Neural cell (in vitro differentiated cells): ENCODE measurements at regions not wholly inside any gene's neighbourhood (a gene's known extent, or its start where the extent isn't known, plus 50 kb on each side); places are given as distances from the start of the nearest gene placed in this dataset.

Experiments
- H2AFZ ChIP-seq: fragments of 200-600, 300-800 bp; sonication (generic), shearing (Covaris generic); 2 replicates; pipeline ENCODE4 v1.6.0; 2014; ENCODE audit warnings: low read depth, mild to moderate bottlenecking, antibody characterized with exemption, low read length, moderate library complexity
- H3F3A ChIP-seq: fragments of 200-600 bp; shearing (Covaris generic); 2 replicates; pipeline ENCODE4 v1.6.1; 2016; ENCODE audit warnings: mild to moderate bottlenecking, moderate library complexity, mixed read lengths, antibody characterized with exemption, low read length; ENCODE audit not compliant: insufficient read depth, poor library complexity, severe bottlenecking
- H3K27ac ChIP-seq: fragments of 200-600, 300-800 bp; sonication (generic), shearing (Covaris generic); 2 replicates; pipeline ENCODE4 v1.5.1; 2014; ENCODE audit warnings: mild to moderate bottlenecking, low read length, moderate library complexity
- H3K27me3 ChIP-seq: fragments of 300-800, 200-600 bp; sonication (generic), shearing (Covaris generic); 2 replicates; pipeline ENCODE4 v1.6.0; 2014; ENCODE audit warnings: mild to moderate bottlenecking, low read depth, low read length, moderate library complexity; ENCODE audit not compliant: insufficient read depth
- H3K36me3 ChIP-seq: fragments of 300-800, 200-600 bp; sonication (generic), shearing (Covaris generic); 2 replicates; pipeline ENCODE4 v1.5.1; 2014; ENCODE audit warnings: mild to moderate bottlenecking, antibody characterized with exemption, low read length, moderate library complexity; ENCODE audit not compliant: insufficient read depth
- H3K4me2 ChIP-seq: fragments of 300-800, 200-600 bp; sonication (generic), shearing (Covaris generic); 2 replicates; pipeline ENCODE4 v1.6.0; 2014; ENCODE audit warnings: mild to moderate bottlenecking, low read length
- H3K4me3 ChIP-seq: fragments of 300-800, 200-600 bp; sonication (generic), shearing (Covaris generic); 2 replicates; pipeline ENCODE4 v1.5.1; 2014; ENCODE audit warnings: mild to moderate bottlenecking, low read length, moderate library complexity
- H3K79me2 ChIP-seq: fragments of 200-600 bp; shearing (Covaris generic); replicated peaks from 2 replicates; pipeline ENCODE4 v1.6.0; 2014; ENCODE audit warnings: mild to moderate bottlenecking, low read length, moderate library complexity; ENCODE audit not compliant: insufficient read depth
- H3K9ac ChIP-seq: fragments of 300-800, 200-600 bp; sonication (generic), shearing (Covaris generic); 2 replicates; pipeline ENCODE4 v1.6.1; 2016; ENCODE audit warnings: mild to moderate bottlenecking, low read length, mixed read lengths
- H3K9me2 ChIP-seq: fragments of 200-600 bp; shearing (Covaris generic); 2 replicates; pipeline ENCODE4 v1.6.1; 2016; ENCODE audit warnings: mild to moderate bottlenecking, low read length, mixed read lengths; ENCODE audit not compliant: insufficient read depth
- H3K9me3 ChIP-seq: fragments of 200-600, 300-800 bp; sonication (generic), shearing (Covaris generic); 2 replicates; pipeline ENCODE4 v1.6.1; 2016; ENCODE audit warnings: mild to moderate bottlenecking, mixed run types, low read length, moderate library complexity, mixed read lengths
- H4K20me1 ChIP-seq: fragments of 200-600 bp; shearing (Covaris generic); 2 replicates; pipeline ENCODE4 v1.6.1; 2016; ENCODE audit warnings: mild to moderate bottlenecking, mixed run types; ENCODE audit not compliant: insufficient read depth
- CTCF ChIP-seq: fragments of 450-650 bp; IDR thresholded peaks from 2 replicates; pipeline ENCODE4 v1.5.1; 2014; ENCODE audit warnings: antibody characterized with exemption, mild to moderate bottlenecking, moderate library complexity; ENCODE audit not compliant: poor library complexity, severe bottlenecking
- EP300 ChIP-seq: fragments of 450-650 bp; conservative IDR thresholded peaks from 2 replicates; pipeline ENCODE4 v1.6.1; 2014; ENCODE audit warnings: antibody characterized with exemption, mild to moderate bottlenecking, moderate library complexity; ENCODE audit not compliant: poor library complexity, severe bottlenecking
- EZH2 ChIP-seq: fragments of 200-600, 300-800 bp; shearing (Covaris generic), sonication (generic); IDR thresholded peaks from 2 replicates; pipeline ENCODE4 v1.6.1; 2014; ENCODE audit warnings: antibody characterized with exemption, low read length, borderline replicate concordance, mild to moderate bottlenecking; ENCODE audit not compliant: insufficient read depth, poor library complexity, severe bottlenecking
- MXI1 ChIP-seq: fragments of 450-650 bp; conservative IDR thresholded peaks from 2 replicates; pipeline ENCODE4 v1.6.1; 2014; ENCODE audit warnings: antibody characterized with exemption, mild to moderate bottlenecking; ENCODE audit not compliant: poor library complexity, severe bottlenecking
- POLR2AphosphoS5 ChIP-seq: IDR thresholded peaks from 2 replicates; pipeline ENCODE4 v1.6.1; 2012
- RAD21 ChIP-seq: fragments of 450-650 bp; conservative IDR thresholded peaks from 2 replicates; pipeline ENCODE4 v1.6.1; 2014; ENCODE audit warnings: antibody characterized with exemption, mild to moderate bottlenecking, moderate library complexity
- REST ChIP-seq: IDR thresholded peaks from 2 replicates; pipeline ENCODE4 v1.6.1; 2012; ENCODE audit warnings: borderline replicate concordance
- SMC3 ChIP-seq: fragments of 450-650 bp; conservative IDR thresholded peaks from 2 replicates; pipeline ENCODE4 v1.6.1; 2014; ENCODE audit warnings: antibody characterized with exemption, mild to moderate bottlenecking, moderate library complexity; ENCODE audit not compliant: poor library complexity
- TAF1 ChIP-seq: IDR thresholded peaks from 2 replicates; pipeline ENCODE4 v1.6.1; 2012; ENCODE audit warnings: low read depth

DNA sequence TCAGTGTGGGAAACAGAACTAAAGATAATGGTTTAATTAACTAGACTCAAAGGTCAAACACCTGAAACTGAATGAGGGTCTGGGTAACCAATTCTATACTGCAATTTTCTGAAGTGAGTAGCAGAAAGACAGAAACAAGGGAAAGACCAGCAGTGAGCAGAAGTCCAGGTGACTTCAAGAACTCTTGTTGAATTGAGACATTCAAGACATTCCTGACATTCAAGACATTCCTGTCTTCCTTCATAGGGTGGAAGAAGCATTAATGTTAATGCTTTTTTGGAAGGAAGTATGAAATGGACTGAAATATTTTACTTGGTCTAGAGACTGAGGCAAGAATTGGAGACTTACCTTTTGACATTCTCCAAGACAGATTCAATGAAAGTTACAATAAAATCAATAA, 529.9 kb upstream of the MMS22L start:
- no peaks in the 10 kb centered on the region for H4K20me1 ChIP-seq
- no peak overlapping the region for H3K27ac ChIP-seq
- no peaks in the 10 kb centered on the region for H3K27me3 ChIP-seq
- H3K9me2 ChIP-seq, result no peaks in the 10 kb centered on the region
- H3K9me3 ChIP-seq, result no peaks in the 10 kb centered on the region
- H3K36me3 ChIP-seq, result no peaks in the 10 kb centered on the region
- H3K9ac ChIP-seq, result no peak overlapping the region
- H3K79me2 ChIP-seq, result no peaks in the 10 kb centered on the region
- H3K4me2 ChIP-seq, result no peak overlapping the region
- TF ChIP-seq POLR2AphosphoS5 (no peak), EZH2 (no peak), RAD21 (no peak), CTCF (no peak), SMC3 (no peak), TAF1 (no peak), MXI1 (no peak), REST (no peak), EP300 (no peak)
- no peaks in the 10 kb centered on the region for H3F3A ChIP-seq
- no peak overlapping the region for H3K4me3 ChIP-seq
- no peak overlapping the region for H2AFZ ChIP-seq

- Histone ChIP-seq H3K9me3 (no peaks in the 10 kb centered on the region), H3K27ac (no peak overlapping the region), H3K79me2 (no peaks in the 10 kb centered on the region), H3K9ac (no peak overlapping the region), H3K4me2 (no peak overlapping the region), H3F3A (no peaks in the 10 kb centered on the region), H3K9me2 (no peaks in the 10 kb centered on the region), H3K36me3 (no peaks in the 10 kb centered on the region), H2AFZ (no peak overlapping the region), H3K4me3 (no peak overlapping the region), H3K27me3 (no peaks in the 10 kb centered on the region), H4K20me1 (no peaks in the 10 kb centered on the region)
- no peak for TF ChIP-seq TAF1
- no peak for TF ChIP-seq MXI1
- no peak for TF ChIP-seq EZH2
- TF ChIP-seq CTCF, result no peak
- TF ChIP-seq EP300, result no peak
- no peak for TF ChIP-seq POLR2AphosphoS5
Measured at GRCh38 chr6:97813889-97814567, 531.0 kb upstream of the MMS22L start.
